ENCODE measurements at regions not wholly inside any gene's neighbourhood (a gene's known extent, or its start where the extent isn't known, plus 50 kb on each side); places are given as distances from the start of the nearest gene placed in this dataset.

- DNase-seq = no peak
- intact Hi-C loops (cut with DNase I; ENCODE audit: low total_unique reads) = no loop called here
- H3K27me3 ChIP-seq (replicated peaks in 1 of 7) = no peaks in the 10 kb centered on the region
- no peak overlapping the region for H3K27ac ChIP-seq
- no peaks in the 10 kb centered on the region for H3K9me3 ChIP-seq
- H3K4me1 ChIP-seq = no peaks in the 10 kb centered on the region
- TF ChIP-seq POLR2AphosphoS5 (IDR thresholded peaks at IDR 0.05) (no peak), CTCF (IDR thresholded peaks at IDR 0.05 in 8 of 11, conservative IDR thresholded peaks at IDR 0.05 in 3 of 11) (no peak), POLR2A (IDR thresholded peaks at IDR 0.05) (no peak)
- no peaks in the 10 kb centered on the region for H3K36me3 ChIP-seq
- H3K4me3 ChIP-seq = no peak overlapping the region
Observed at GRCh38 chr18:42264497-42264896, 309.5 kb downstream of the PIK3C3 start.

- Histone ChIP-seq H3K27me3 (replicated peaks in 1 of 7) (no peaks in the 10 kb centered on the region), H3K36me3 (no peaks in the 10 kb centered on the region), H3K4me1 (no peaks in the 10 kb centered on the region), H3K9me3 (no peaks in the 10 kb centered on the region), H3K4me3 (no peak overlapping the region), H3K27ac (no peak overlapping the region)
- no peak for TF ChIP-seq POLR2AphosphoS5 (IDR thresholded peaks at IDR 0.05)
- no peak for TF ChIP-seq CTCF (IDR thresholded peaks at IDR 0.05 in 8 of 11, conservative IDR thresholded peaks at IDR 0.05 in 3 of 11)
- TF ChIP-seq POLR2A (IDR thresholded peaks at IDR 0.05) = no peak
- 69 to 88% (median 82%) methylated on average over 7 of the region's 7 CpGs for WGBS, 5 donors
- intact Hi-C loops (cut with DNase I; ENCODE audit: low total_unique reads) = no loop called here
- no peak for DNase-seq
Observed at GRCh38 chr18:42268186-42268725, 313.2 kb downstream of the PIK3C3 start.

- no peaks in the 10 kb centered on the region for H3K27me3 ChIP-seq (replicated peaks in 1 of 7)
- intact Hi-C loops (cut with DNase I; ENCODE audit: low total_unique reads) = no loop called here
- H3K36me3 ChIP-seq = no peaks in the 10 kb centered on the region
- H3K4me3 ChIP-seq = no peak overlapping the region
- H3K9me3 ChIP-seq = no peaks in the 10 kb centered on the region
- no peaks in the 10 kb centered on the region for H3K4me1 ChIP-seq
- TF ChIP-seq POLR2A (IDR thresholded peaks at IDR 0.05) (no peak), CTCF (IDR thresholded peaks at IDR 0.05 in 8 of 11, conservative IDR thresholded peaks at IDR 0.05 in 3 of 11) (no peak), POLR2AphosphoS5 (IDR thresholded peaks at IDR 0.05) (no peak)
- WGBS, 5 donors = 58 to 66% (median 62%) methylated on average over 5 of the region's 5 CpGs
- no peak overlapping the region for H3K27ac ChIP-seq
- DNase-seq = no peak
Observed at GRCh38 chr18:42268798-42269197, 313.8 kb downstream of the PIK3C3 start.

GRCh38 chr18:42271647-42272414, 316.8 kb downstream of the PIK3C3 start:
- 59 to 71% (median 63%) methylated on average over 8 of the region's 8 CpGs for WGBS, 5 donors

More at GRCh38 chr18:42271647-42272414, 316.8 kb downstream of the PIK3C3 start:
- Histone ChIP-seq H3K4me3 (no peak overlapping the region), H3K27ac (no peak overlapping the region), H3K27me3 (replicated peaks in 1 of 7) (no peaks in the 10 kb centered on the region), H3K36me3 (no peaks in the 10 kb centered on the region), H3K4me1 (no peaks in the 10 kb centered on the region), H3K9me3 (no peaks in the 10 kb centered on the region)
- no peak for DNase-seq
- intact Hi-C loops (cut with DNase I; ENCODE audit: low total_unique reads) = no loop called here
- no peak for TF ChIP-seq CTCF (IDR thresholded peaks at IDR 0.05 in 8 of 11, conservative IDR thresholded peaks at IDR 0.05 in 3 of 11)
- TF ChIP-seq POLR2AphosphoS5 (IDR thresholded peaks at IDR 0.05) = no peak
- no peak for TF ChIP-seq POLR2A (IDR thresholded peaks at IDR 0.05)

Data from spleen (tissue), 11 donors.